Right atrium auricular region (tissue), 2 donors: ENCODE measurements at regions not wholly inside any gene's neighbourhood (a gene's known extent, or its start where the extent isn't known, plus 50 kb on each side); places are given as distances from the start of the nearest gene placed in this dataset.

Experiments
- DNase-seq: peaks from one replicate; pipeline ENCODE4 v3.0.0-alpha.2; 2019; ENCODE audit warnings: low spot score
- H3K27ac ChIP-seq, 2 donors: fragments of 200-600 bp; sonication (generic); 1 replicate in 1 of 2; 2 replicates in 1 of 2; pipeline ENCODE4 v1.5.1; 2016 to 2019
- H3K27me3 ChIP-seq, 2 donors: fragments of 200-600 bp; sonication (generic); one replicate each; pipeline versions ENCODE4 v1.5.1 to v1.6.0; 2017 to 2019
- H3K36me3 ChIP-seq: fragments of 200-600 bp; sonication (generic); one replicate; pipeline ENCODE4 v1.5.1; 2016
- H3K4me1 ChIP-seq, 2 donors: fragments of 200-600 bp; sonication (generic); one replicate each; pipeline versions ENCODE4 v1.5.1 to v1.6.0; 2017 to 2019
- H3K4me3 ChIP-seq, 2 donors: fragments of 200-600 bp; sonication (generic); 1 replicate in 1 of 2; 2 replicates in 1 of 2; pipeline ENCODE4 v1.5.1; 2017 to 2019; ENCODE audit warnings: mild to moderate bottlenecking in 1 of 2, moderate library complexity in 1 of 2
- H3K9me3 ChIP-seq, 2 donors: fragments of 200-600 bp; sonication (generic); one replicate each; pipeline ENCODE4 v1.5.1; 2019
- TF ChIP-seq, protein P1 (sequence below), 2 donors: fragments of 200-600 bp; sonication (generic); IDR thresholded peaks; one replicate each; pipeline ENCODE4 v1.5.1; 2019; ENCODE audit warnings: antibody characterized with exemption in 2 of 2

DNA sequence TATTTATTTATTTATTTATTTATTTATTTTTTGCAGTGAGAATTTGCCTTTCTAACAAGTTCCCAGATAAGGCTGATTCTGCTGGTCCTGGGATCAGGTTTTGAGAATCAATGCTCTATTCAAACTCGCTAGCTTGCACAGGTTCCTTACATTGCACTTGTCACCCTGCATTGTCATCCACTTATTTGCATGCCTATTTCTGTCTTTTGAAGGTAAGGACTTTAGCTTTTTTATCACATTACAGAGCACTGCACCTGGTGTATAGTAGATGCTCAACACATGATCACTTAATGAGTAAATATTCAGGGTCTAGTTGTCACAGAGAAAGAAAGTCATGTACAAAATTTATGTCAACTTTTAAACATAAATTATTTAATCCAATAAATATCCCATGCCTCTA is 219.7 kb upstream of the BTG1 start:
- TF ChIP-seq, protein P1, sequence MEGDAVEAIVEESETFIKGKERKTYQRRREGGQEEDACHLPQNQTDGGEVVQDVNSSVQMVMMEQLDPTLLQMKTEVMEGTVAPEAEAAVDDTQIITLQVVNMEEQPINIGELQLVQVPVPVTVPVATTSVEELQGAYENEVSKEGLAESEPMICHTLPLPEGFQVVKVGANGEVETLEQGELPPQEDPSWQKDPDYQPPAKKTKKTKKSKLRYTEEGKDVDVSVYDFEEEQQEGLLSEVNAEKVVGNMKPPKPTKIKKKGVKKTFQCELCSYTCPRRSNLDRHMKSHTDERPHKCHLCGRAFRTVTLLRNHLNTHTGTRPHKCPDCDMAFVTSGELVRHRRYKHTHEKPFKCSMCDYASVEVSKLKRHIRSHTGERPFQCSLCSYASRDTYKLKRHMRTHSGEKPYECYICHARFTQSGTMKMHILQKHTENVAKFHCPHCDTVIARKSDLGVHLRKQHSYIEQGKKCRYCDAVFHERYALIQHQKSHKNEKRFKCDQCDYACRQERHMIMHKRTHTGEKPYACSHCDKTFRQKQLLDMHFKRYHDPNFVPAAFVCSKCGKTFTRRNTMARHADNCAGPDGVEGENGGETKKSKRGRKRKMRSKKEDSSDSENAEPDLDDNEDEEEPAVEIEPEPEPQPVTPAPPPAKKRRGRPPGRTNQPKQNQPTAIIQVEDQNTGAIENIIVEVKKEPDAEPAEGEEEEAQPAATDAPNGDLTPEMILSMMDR (IDR thresholded peaks at IDR 0.05), result no peak
- H3K4me3 ChIP-seq, result no peak overlapping the region
- H3K9me3 ChIP-seq, result no peaks in the 10 kb centered on the region
- peaks cover 0 to 19% of the 10 kb centered on the region in 2 donors for H3K4me1 ChIP-seq
- DNase-seq, result no peak
- H3K27me3 ChIP-seq, result no peaks in the 10 kb centered on the region
- H3K36me3 ChIP-seq, result no peaks in the 10 kb centered on the region
- no peak overlapping the region for H3K27ac ChIP-seq

DNA sequence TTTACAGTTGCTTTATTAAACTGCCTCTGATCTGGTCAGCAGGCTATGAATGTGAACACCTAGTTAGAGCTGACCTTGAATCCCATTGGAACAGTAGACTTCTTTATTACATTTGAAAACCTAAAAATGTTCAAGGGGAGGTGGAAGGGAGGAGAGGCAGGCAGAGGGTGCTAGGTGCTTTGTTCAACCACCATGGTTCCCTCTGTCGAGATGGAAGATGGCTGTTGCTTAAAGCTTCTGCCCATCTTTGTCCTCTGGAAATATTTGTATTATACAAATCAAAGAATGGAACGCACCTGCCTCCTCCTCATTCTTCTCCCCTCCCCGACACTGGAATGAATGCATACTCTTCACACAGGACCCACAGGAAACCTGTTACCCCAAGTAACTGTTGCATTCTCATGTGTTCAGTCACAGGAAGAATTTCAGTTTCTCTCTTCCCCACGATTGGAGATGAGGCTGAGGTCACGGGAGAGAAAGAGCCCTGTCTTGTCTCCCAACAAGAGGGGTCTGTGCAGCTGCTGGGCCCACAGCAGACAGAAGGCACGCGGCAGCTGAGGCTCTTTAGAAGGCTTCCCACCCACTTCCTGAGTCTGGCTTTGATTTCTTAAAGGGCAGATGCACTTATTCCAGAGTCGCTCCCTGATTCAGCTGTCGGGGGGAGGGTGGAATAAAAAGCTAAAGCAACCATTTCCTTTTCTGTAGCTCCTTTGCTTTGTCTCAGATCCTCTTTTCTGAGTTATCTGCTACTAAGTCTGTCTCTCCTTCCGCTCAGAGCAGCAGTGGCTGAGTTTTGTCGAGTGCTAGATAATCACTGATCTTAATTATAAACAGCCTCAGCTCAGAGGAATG is 217.9 kb upstream of the BTG1 start:
- no peaks in the 10 kb centered on the region for H3K27me3 ChIP-seq
- peak; percentile 63 for DNase-seq
- no peaks in the 10 kb centered on the region for H3K36me3 ChIP-seq
- H3K4me3 ChIP-seq, result peak overlapping the region; percentile 27 to 35
- peak overlapping the region; percentile 43 to 55 for H3K27ac ChIP-seq
- H3K9me3 ChIP-seq, result no peaks in the 10 kb centered on the region
- TF ChIP-seq, protein P1 (IDR thresholded peaks at IDR 0.05), result no peak
- peaks cover 0 to 19% of the 10 kb centered on the region in 2 donors for H3K4me1 ChIP-seq

DNA sequence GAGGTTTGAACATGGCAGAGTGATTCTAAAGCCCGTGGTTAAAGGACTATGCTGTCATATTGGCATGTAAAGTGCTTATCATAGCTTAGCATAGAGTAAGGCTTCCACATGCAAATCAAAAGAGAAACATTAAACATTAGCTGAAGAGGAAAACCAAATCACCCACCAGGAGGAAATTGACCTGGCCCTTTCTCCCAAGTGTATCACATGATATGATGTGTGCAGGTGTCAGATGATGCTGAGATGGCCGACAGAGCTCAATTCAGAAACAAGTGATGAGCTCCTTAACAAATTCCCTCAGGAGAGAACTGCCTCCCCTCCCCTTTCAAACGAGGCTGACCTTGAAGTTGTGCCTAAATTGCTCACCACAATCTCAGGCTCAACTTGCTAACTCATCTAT is 217.1 kb upstream of the BTG1 start:
- TF ChIP-seq, protein P1 (IDR thresholded peaks at IDR 0.05), result no peak
- Histone ChIP-seq H3K9me3 (no peaks in the 10 kb centered on the region), H3K4me1 (peaks cover 0 to 19% of the 10 kb centered on the region in 2 donors), H3K36me3 (no peaks in the 10 kb centered on the region), H3K4me3 (peak overlapping the region in 1 of 2 donors; percentile 35), H3K27me3 (no peaks in the 10 kb centered on the region), H3K27ac (no peak overlapping the region)
- DNase-seq, result no peak

DNA sequence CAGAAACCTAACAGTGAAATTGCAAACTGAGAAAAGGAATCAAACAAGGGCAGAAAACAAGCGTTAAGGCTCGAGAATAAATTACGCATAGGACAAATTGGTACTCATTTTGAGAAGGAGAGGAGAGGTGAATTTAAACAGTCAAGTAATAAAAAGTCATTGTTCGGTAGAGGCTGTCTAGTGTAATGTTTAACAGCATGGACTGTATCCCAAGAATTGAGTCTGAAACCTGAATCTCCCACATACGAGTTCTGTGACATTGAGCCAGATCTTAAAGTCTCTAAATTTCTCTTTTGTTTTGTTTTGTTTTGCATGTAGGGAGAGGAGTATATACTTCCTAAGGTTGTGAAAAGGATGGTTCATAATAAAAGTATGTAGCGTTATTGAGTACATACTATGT is 216.5 kb upstream of the BTG1 start:
- Histone ChIP-seq H3K27ac (no peak overlapping the region), H3K4me1 (peaks cover 0 to 19% of the 10 kb centered on the region in 2 donors), H3K9me3 (no peaks in the 10 kb centered on the region), H3K36me3 (no peaks in the 10 kb centered on the region), H3K27me3 (no peaks in the 10 kb centered on the region), H3K4me3 (no peak overlapping the region)
- DNase-seq, result no peak
- TF ChIP-seq, protein P1 (IDR thresholded peaks at IDR 0.05), result no peak

DNA sequence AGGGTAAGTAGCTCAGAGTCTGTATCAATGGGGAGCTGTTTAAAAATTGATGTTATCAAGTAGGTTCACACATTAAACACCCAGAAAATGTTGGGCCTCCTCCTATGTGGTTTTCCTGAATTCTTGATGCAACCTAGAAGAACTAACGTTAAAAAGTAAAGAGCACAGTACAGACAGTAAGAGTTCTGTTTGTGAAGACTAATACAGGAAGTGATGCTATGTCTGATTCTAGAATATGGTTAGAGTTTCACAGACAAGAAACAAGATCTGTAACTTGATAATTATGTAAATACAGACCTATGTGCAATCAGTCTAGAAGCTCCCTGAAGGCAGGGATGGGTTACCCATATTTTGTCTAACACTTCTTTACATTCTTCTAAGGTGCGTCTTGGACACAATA is 214.9 kb upstream of the BTG1 start:
- H3K9me3 ChIP-seq, result no peaks in the 10 kb centered on the region
- H3K27me3 ChIP-seq, result no peaks in the 10 kb centered on the region
- H3K4me3 ChIP-seq, result no peak overlapping the region
- no peak overlapping the region for H3K27ac ChIP-seq
- TF ChIP-seq, protein P1 (IDR thresholded peaks at IDR 0.05), result no peak
- DNase-seq, result no peak
- H3K36me3 ChIP-seq, result no peaks in the 10 kb centered on the region
- H3K4me1 ChIP-seq, result peaks cover 0 to 19% of the 10 kb centered on the region in 2 donors
